ENCODE measurements at regions not wholly inside any gene's neighbourhood (a gene's known extent, or its start where the extent isn't known, plus 50 kb on each side); places are given as distances from the start of the nearest gene placed in this dataset.
"Not testable (repeated sequence)": the region's sequence is repeated elsewhere in the genome, so short reads cannot be mapped to it uniquely, and the experiment has no call there.

DNA sequence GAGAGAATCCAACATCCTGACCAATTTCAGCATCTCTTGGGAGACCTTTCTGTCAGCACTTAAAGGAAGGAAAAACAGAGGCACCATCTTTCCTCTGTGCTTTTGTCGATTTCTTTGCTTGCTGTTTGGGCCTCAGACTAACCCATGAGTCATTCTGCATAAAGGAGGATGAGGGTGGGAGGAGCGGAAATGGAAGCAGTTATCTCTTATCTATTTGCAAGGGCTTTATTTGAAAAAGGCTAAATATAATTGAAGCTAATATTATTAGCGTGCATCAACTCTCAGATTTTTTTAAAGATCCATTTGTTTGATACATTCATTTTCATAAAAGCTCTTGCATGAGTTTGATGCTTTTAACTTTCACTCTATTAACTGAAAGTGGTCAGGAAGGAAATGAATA lies 72.9 kb downstream of the ZNF622 start:
- DNase-seq: no peak

DNA sequence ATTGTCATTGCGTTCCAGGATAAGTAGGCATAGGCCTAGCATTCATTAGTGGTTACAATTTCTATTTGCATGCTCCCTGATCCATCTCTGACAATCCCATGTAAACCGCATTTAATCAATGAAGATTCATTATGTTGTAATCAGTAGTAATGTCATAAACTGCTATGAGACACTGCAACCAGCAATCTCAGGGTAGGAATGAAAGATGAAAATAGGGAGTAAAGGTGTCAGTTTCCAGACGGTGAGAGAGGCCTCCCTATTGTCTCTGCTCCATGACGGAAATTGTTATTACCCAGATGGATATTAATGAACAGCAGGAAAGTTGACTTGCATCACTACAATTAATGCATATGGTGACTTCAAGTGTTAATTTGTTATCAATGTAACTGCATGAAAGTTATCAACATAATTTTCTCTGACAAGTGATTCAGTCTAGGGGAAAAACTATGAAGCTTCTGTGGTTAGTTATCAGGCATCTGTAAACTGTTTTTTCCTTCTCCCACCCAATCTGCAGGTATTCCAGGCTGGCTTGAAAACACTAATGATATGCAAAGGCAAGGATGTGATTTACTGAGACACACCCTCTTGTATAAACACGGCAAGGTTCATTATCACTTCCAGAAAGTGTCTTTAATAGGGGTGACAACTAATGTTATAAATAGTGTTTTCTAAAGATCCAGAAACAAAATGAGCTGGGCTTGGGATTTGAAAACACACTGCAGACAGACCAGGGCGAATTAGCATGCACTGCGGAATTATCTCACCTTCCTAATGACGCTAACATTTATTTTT lies 73.5 kb downstream of the ZNF622 start:
- DNase-seq: no peak

DNA sequence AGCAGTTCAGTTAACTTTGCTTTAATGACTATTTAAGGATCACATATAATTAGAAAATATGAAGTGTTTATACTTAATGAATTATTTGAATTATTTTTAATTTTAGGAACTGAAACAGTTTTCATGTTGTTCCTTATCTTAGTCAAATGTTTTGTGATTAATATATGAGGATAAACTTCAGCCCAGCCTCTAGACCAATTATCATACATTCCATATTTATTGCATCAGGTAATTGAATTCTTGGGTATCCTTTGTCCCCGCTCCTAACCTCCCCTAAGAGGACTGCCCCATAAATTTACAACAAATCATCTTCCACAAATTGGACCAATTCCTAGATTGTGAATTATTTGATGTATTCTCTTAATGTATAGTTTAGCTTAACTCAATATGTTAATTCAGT lies 74.8 kb downstream of the ZNF622 start:
- no peak for DNase-seq

DNA sequence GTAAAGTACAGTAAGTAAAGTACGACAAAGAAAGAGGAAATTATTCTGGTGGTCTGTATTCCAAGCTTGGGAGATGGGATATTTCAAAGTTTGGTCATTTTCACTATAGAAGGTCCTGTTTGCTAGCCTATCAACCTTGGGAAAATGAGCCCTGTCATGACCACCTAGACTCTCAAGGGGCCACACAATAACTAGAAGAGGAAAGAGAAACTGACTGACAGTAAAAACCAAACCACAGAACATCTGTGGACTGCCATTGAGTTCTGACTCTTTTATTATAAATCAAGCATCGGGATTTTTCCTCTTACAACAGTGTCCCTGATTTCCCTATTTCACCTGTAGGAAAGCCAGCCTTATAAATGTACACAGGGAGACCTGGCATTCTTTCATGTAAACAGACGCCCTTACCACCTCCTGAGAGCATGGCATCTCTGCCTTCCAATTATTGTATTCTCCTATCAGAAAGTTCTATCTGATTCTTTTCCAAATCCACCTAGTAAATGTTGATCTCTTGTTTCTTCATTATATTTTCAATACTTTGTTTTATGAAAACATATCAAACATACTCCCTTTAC lies 80.0 kb downstream of the ZNF622 start:
- DNase-seq: no peak

DNA sequence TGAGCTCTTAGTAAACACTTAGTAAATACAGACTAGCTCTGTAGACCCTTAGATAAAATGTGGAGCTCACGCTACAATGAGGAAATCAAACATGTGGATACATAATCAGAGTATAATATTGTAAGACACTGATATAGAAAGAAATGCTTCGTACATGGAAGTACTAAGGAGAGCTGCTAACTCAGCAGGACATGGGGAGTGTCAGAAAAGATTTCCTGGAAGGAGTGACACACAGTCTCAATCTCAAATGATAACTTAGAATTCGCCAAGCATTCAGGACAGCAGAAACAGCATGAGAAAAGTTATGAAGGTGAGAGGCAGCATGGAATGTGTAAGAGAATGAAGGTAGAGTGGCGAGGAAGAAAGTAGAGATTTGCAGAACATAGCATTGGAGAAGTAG lies 80.8 kb downstream of the ZNF622 start:
- no peak for DNase-seq

DNA sequence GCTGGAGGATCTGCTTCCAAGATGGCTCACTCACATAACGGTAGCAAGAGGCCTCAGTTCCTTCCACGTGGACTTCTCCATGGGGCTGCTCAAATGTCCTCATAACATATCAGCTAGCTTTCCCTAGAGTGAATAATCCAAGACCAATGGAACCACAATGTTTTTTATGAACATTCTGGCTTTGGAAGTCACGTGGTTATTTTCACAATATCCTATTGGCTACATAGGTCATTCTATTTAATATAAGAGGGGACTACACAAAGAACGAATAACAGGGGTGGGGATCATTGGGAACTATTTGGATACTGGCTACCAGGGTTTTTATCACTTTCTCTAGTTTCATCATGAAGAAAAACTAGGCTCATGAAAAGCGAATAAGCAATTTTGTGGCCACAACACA lies 81.4 kb downstream of the ZNF622 start:
- DNase-seq: no peak

DNA sequence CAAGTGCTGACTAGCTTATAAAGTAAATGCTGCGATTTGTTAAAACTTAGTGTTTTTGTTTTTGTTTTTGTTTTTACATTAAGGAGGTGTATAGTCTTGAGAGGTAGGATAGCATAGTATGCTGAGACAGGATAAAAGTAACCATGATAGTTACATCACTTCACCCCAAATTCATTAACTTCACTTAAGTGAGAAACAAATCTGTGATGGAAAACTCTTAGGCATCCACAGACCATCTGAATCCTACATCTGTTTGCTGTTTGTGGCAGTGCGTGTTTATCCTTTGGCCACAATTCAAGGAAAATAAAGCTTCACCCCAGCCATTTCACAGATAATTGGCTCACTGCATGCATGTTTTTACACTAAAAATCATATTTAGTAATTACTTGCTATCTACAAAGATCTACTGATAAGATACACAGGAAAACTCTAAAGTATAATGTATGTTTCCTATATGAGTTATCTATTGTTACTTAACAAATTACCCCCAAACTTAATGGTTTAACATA lies 82.0 kb downstream of the ZNF622 start:
- no peak for DNase-seq

DNA sequence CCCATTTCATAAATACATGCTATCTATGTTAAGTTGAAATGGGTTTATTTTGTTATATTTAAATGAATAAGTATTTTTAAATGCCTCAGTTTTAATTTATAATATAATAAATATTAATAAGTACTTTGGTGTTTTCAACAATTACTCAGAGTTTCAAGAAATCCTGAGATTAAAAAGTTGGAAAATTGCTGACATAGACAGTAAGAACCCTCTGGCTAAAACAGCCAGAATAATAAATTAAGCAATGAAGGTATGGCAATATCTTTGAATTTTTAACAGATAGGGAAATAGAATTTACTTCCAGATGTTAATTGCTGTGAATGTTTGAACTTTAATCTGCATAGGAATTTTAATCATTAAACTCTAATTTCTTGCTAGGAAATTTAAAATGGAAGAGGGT lies 83.6 kb downstream of the ZNF622 start:
- DNase-seq: no peak

DNA sequence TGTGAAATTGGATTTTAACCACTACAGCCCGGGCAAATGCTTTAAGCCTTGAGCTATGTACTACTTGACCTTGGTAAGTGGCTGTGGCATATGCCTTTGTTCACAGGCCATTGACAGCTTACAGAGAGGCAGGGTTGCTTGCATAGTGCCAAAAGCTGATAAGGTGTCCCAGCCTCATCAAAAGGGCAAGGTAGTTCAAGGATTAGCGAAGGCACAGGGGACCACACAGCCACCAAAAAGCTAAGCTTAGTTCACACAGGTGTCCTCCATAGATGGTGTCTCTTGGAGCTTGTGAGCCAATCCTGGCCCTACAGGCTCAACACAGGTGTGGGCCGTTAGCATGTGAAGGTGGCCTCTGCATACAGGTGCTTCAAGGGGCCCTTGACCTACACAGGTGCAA lies 86.8 kb downstream of the ZNF622 start:
- DNase-seq: peak; percentile 57

DNA sequence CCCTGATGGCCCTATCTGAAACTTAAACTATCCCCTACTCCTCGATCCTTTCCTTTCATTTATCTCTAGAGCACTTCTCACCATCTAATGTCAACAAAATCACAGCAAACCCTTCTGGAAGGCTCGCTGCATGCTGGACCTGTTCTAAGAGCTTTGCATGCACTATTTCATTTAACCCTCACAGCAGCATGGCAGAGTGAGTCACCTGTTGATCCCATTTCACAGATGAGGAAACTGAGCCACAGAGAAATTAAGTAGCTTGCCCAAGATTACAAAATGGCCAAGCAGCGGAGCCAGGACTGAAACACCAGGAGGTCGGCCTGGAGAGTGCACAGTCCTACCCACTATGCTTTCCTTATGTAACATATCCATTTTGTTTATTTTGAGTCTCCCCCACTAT lies 93.1 kb downstream of the ZNF622 start:
- no peak for DNase-seq

DNA sequence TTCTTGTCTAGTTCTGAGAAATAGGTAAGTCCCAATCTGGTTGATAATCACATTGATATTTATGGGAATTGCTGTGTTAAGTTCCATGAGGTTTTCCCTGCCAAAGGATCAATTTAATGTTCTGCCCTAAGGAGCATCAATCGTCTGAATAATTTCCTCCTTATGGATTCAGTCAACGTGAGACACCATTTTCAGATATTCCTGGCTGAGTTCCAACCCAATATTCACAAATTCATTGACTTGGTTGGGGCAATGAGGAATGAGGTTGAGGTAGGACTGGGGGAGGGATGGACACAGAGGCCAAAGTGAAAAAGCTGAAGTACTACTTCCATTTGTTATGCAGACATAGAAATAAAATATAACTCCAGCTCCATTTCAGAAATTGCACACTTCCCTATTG lies 99.1 kb downstream of the ZNF622 start:
- DNase-seq: no peak

DNA sequence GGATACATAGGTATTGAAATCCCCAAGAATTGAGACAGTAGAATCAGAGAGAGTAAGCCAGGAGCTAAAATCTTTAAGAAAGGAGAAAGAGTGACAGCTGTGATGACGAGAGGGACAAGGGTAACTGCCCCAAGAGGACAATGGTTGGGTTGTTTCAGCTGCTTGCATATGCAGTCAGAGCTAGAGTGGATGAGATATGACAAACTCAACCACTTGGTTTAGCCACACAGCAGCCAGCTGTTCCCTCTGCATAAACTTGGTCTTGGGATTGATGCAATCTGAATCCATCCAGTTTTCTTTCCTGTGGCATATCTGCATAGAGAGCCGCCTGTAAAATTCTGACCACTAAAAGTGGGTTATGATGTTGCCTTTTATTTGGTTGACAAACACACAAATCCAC lies 100.7 kb downstream of the ZNF622 start:
- DNase-seq: no peak

DNA sequence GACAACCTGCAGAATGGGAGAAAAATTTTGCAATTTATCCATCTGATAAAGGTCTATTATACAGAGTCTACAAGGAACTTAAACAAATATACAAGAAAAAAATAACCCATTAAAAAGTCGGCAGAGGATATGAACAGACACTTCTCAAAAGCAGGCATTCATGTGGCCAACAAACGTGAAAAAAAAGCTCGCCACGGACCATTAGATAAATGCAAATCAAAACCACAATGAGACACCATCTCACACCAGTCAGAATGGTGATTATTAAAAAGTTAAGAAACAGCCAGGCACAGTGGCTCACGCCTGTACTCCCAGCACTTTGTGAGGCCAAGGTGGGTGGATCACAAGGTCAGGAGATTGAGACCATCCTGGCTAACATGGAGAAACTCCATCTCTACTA lies 112.2 kb downstream of the ZNF622 start:
- not testable (repeated sequence) for DNase-seq

DNA sequence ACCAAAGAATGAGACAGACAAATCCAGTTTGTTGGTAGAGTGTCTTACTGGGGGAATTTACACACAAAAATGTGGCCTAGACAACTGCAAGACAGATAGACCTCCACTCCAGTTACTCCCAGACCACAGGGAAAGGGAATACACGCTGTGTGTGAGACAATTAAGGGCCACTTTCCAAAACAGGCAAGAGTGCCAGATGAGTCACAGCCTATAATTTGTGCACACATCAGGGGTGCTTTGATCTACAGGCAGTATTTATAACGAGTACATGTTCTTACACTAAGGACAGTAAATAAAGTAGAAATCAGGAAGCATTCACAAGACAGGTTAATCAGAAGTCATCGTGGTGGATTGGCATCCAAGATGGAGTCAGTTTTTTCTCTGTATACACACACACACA lies 114.8 kb downstream of the ZNF622 start:
- DNase-seq: peak; percentile 44

DNA sequence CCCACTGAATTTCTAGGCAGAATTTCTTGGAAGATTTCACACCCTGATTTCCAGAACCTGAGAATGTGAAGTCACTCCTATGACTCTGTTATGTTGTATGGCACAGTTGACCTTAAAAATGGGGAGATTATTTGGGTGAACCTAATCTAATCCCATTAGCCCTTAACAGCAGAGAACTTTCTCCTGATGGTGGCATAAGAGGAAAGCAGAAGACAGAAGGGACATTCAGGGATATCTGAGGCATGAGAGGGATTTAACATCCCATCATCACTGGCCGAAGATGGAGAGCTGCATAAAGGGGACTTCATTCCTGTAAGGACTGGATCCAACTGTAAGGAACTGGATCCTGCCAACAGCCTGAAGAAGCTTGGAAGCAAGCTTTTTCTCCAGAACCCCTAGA lies 119.2 kb downstream of the ZNF622 start:
- DNase-seq: no peak

DNA sequence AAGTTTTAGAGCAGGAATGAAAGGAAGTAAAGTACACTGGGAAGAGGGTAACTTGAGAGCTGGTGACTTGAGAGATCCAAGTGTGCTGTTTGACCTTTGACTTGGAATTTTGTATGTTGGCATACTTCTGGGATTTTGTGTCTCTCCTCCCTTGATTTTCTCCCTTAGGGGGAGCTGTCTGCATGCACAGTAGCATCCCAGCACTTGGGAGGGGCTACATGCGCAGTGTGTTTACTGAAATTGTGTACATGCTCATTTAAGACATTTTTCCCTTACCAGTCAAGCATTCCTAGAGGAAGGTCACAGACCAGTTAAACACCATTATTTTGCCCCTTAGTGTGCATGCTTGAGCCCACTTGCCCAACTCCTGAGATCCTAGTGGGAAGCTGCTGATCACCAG lies 120.1 kb downstream of the ZNF622 start:
- DNase-seq: peak; percentile 23

DNA sequence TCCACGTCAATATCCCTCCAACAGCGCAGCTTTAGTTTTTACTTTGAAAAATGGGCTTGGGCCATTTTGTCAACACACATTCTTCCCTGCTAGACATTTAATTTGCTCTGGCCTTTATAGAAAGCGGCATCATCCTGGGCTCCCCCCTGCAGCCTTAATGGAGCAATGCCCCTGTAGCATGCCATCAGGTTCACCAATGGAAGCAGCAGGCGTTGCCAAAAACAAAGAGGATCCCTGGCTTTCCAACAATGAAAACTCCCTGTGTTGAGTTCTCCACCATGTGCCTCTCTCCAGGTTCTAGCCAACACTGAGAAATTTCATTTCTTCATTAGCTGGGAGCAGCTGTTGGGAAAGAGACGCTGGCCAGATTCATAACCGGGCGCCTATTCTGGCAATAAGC lies 139.5 kb downstream of the ZNF622 start:
- no peak for DNase-seq

DNA sequence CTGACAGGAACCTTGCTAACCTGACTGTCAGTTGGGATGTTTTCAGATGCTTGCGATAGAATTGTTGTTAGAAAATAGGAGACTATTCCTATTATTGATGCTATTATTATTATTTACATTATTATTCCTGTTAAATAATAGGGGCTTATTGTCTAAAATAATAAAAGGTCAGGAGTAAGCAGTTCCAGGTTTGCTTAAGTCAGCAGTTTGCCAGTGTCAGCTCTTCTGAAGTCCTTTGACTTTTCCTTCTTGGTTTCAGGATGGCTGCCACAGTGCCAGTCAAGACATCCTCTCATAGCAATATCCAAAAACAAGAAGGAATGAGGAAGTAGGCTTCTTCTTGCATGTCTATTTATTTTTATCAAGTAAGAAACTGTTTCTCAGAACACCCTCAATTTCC lies 141.7 kb upstream of the MARCHF11 start:
- DNase-seq: no peak

DNA sequence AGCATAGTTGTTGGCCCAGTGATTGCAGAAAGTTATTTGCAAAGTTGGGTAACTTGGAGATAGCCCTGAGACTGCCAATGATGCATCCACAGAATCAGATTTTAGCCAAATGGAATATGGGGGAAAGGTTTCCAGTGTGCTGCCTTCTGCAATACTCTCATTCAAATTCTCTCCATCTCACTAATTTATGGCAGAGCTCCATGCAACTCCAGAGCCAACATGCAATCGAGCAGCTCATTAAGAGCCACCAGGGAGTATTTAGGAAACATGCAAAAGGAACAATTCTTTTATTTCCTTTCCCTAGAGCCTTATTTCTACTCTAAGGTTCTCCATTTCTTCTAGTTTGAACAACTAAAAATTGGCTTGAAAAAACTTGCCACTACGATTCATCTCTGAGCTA lies 135.9 kb upstream of the MARCHF11 start:
- no peak for DNase-seq

DNA sequence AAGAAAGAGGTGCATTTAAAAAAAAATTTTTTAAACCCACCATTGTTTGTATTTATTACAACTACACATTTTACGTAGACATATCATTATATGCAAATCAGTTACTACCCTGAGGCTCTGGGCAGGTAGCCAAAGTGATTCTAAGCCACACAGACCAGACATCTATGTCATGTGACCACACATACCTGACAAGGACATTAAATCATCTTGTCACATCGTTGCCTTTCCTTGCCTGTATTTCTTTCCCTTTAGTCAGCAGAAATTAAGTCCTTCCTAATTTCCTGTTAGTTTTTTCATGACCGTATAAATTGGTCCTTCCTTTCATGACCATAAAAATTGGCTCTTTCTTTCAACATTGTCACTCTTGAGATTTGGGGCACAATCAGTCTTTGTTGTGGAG lies 134.2 kb upstream of the MARCHF11 start:
- DNase-seq: peak; percentile 3

DNA sequence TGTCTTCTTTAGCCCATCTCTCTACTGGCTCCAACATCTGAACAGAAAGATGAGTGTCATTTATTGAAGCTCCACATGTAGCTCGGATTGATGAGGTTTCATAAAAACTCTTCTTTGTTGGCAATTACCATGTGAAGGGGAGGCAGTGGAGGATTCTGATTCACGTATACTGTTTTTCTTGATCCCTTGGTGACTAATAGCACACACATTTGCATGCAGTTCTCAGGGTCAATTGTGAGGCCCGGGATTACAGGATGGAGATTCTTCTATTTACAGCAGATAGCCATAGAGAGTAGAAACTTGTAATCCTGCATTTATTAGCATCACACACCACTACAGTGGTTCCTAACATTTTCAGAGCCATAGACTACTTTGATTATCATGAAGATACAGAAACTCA lies 133.2 kb upstream of the MARCHF11 start:
- DNase-seq: no peak

DNA sequence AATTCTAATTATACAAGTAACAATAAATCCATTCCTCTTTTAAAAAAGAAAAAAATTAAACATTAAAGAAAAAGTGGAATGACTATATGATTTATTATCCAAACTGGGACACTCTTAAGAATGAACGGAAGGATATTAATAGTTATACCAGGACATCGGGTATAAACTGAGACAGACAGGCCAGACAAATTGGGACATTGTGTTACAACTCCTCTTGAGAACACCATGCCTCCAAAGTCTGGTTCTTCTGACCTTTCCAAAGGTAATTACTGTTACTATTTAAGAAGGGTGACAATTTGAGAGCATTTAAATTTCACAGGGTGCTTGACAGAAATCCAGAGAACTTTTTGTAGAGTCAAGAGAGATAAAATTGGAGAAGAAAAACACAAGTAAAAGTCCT lies 132.1 kb upstream of the MARCHF11 start:
- DNase-seq: no peak

DNA sequence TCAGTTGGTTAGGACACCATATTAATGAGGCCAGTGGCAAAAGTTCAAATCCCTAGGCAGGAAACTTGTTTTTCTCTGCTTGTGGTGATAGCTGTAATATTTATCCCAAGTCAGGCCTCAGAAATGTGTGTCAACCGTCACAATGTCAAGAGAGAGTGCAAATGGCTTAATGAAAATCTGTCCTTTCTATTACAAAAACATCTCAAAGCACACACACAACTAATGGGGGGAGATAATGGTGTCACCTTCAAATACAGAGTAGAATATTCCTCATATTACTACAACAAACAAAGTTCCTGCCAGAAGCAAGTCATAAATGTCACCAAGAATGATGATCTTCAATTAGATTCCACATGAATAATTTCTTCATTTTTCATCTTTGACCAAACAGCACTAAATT lies 127.2 kb upstream of the MARCHF11 start:
- DNase-seq: no peak

DNA sequence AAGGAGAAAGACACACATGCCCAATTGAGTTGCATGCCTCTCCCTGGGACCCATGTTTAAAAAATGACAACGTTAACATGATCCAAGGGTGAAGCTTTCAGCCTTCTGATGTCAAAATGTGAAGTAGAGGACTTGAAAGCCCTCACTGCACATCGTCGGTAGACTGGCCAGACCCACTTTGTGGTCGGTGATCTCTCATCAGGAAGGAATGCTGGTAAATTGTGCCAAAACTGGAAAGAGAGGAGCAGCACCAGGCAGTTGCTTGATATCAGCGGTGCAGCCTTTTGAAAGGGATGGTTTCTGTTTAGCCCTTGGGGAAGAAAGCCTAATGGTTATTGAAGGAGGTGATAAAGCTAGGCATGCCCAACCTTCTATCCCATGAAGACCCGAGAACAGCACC lies 125.3 kb upstream of the MARCHF11 start:
- DNase-seq: no peak

DNA sequence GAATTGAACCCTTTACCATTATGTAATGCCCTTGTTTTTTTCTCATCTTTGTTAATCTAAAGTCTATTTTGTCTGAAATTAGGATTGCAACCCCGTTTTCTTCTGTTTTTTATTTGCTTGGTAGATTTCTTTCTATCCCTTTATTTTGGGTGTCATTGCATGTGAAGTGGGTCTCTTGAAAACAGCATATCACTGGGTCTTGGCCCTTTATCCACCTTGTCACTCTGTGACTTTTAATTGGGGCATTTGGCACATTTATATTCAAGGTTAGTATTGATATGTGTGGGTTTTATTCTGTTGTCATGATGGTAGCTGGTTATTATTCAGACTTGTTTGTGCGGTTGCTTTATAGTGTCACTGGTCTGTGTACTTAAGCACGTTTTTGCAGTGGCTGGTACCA lies 117.4 kb upstream of the MARCHF11 start:
- DNase-seq: no peak

Measured in DMS53 (cell line).